Neural crest cell (in vitro differentiated cells): ENCODE measurements at regions not wholly inside any gene's neighbourhood (a gene's known extent, or its start where the extent isn't known, plus 50 kb on each side); places are given as distances from the start of the nearest gene placed in this dataset.
"Not testable (repeated sequence)": the region's sequence is repeated elsewhere in the genome, so short reads cannot be mapped to it uniquely, and the experiment has no call there.

ENCODE experiments used
- DNase-seq: peaks from one replicate; pipeline ENCODE4 v3.0.0; 2021; ENCODE audit warnings: low read depth, mixed read lengths, low spot score
- H3K27ac Mint-ChIP-seq: one replicate; pipeline ENCODE4 v1.8.0; 2021; ENCODE audit warnings: mild to moderate bottlenecking, mixed read lengths; ENCODE audit not compliant: unreplicated experiment
- H3K27me3 Mint-ChIP-seq: 2 replicates; pipeline ENCODE4 v1.8.0; 2021; ENCODE audit warnings: low read depth, mild to moderate bottlenecking, mixed read lengths
- H3K36me3 Mint-ChIP-seq: 2 replicates; pipeline ENCODE4 v1.8.0; 2021; ENCODE audit warnings: low read depth, mild to moderate bottlenecking, mixed read lengths
- H3K4me1 Mint-ChIP-seq: 2 replicates; pipeline ENCODE4 v1.8.0; 2021; ENCODE audit warnings: mixed read lengths
- H3K4me3 Mint-ChIP-seq: one replicate; pipeline ENCODE4 v1.8.0; 2021; ENCODE audit warnings: mild to moderate bottlenecking, mixed read lengths
- H3K9me3 Mint-ChIP-seq: 2 replicates; pipeline ENCODE4 v1.8.0; 2021; ENCODE audit warnings: mixed read lengths
- CTCF ChIP-seq: fragments of 200-600 bp; sonication (generic); conservative IDR thresholded peaks from 2 replicates; pipeline ENCODE4 v1.5.0; 2021; ENCODE audit warnings: antibody characterized with exemption, mild to moderate bottlenecking

DNA sequence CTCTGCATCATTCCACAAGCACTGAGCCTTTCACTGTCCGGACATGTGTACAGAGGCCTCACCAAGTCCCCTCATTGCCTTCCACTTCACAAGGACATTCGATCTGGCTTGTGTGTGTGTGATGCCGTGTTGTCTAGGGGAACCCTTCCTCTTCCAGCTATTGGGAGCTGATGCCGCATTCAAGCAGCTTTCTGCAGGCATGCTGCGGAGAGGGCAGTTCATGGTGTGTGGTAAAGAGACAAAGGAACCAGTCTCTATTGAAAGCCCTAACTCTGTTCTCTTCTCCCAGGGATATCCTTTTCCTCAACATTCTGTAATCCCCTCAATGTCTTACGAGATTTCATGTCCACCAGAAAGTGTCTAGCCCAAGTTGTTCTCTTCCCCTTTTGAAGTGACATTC, 141.6 kb downstream of the ALOX5 start:
- Mint-ChIP-seq H3K4me1 (peaks cover 31% of the 10 kb centered on the region), H3K27ac (peak overlapping the region; percentile 65), H3K4me3 (no peak overlapping the region), H3K27me3 (no peaks in the 10 kb centered on the region), H3K9me3 (no peaks in the 10 kb centered on the region), H3K36me3 (peaks cover 3% of the 10 kb centered on the region)
- no peak for DNase-seq
- no peak for TF ChIP-seq CTCF

DNA sequence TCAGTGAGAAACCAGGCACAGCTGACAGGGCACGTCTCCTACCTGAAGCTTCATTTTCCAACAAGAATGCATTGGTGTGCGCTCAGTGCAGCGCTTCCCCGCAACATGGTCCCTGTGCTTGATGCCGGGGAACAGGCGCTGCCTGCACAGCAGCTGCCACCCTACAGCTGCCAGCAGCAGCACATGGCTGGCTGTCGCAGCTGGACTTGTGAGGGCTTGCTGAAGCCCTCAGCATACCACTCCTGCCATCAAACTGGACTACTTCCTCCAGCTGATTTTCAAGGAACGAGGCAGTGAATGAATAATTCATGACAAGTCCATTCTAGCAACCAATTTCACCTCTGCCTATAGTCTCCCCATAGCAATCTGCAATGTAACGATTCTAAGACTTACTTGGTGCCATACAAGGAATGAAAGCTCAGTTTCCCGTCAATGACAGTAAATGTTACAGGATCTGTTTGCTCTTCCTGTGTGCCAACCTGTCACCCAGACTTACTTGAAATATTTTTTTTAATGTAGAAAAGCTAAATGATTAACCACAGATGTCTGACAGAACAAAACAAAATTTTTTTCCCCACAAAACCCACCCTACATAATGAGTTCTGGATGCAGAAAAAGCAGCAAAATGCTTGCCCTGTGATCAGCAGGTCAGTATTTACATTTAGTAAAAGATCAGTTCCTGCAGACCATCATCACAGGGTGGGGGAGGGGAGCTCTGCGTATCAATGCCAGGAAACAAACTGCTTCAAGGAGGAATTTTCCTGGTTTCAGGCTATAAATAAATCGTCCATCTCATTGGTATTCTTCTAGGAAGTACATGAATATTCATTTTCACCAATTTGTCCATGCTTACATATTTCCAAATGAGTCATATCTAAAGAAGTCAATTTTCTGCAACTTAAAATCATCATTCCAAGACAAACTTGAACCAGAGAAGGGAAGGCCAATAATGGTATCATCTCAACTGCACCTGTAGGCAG, 140.6 kb downstream of the ALOX5 start:
- H3K36me3 Mint-ChIP-seq = peaks cover 5% of the 10 kb centered on the region
- H3K4me3 Mint-ChIP-seq = peak overlapping the region; percentile 44
- TF ChIP-seq CTCF = no peak
- H3K4me1 Mint-ChIP-seq = peaks cover 31% of the 10 kb centered on the region
- H3K27ac Mint-ChIP-seq = peak overlapping the region; percentile 73
- DNase-seq = no peak
- no peaks in the 10 kb centered on the region for H3K27me3 Mint-ChIP-seq
- H3K9me3 Mint-ChIP-seq = no peaks in the 10 kb centered on the region

DNA sequence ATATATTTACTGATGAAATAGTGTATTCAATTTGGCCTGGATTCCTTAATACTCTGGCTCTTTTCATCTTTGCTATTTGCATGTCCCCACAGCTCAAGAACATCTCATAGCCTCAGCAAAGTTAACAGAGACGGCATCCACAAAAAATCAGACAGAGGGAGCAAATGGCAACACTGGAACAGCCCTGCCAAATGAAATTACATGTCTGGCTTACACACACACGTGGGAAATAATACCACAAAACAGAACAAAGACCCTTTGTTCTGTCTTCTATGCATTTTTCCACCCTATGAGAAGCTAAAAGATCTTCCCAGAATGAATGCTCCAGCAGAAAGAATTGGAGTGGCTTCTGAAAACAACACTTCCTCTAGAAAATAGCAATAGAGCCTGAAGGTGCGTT, 139.5 kb downstream of the ALOX5 start:
- no peak overlapping the region for H3K4me3 Mint-ChIP-seq
- H3K4me1 Mint-ChIP-seq = peaks cover 31% of the 10 kb centered on the region
- DNase-seq = no peak
- no peak for TF ChIP-seq CTCF
- H3K27me3 Mint-ChIP-seq = no peaks in the 10 kb centered on the region
- H3K27ac Mint-ChIP-seq = no peak overlapping the region
- peaks cover 5% of the 10 kb centered on the region for H3K36me3 Mint-ChIP-seq
- no peaks in the 10 kb centered on the region for H3K9me3 Mint-ChIP-seq

DNA sequence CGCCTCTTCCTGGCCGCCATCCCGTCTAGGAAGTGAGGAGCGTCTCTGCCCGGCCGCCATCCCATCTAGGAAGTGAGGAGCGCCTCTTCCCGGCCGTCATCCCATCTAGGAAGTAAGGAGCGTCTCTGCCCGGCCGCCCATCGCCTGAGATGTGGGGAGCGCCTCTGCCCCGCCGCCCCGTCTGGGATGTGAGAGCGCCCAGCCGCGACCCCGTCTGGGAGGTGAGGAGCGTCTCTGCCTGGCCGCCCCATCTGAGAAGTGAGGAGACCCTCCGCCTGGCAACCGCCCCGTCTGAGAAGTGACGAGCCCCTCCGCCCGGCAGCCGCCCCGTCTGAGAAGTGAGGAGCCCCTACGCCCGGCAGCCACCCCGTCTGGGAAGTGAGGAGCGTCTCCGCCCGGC, 137.9 kb downstream of the ALOX5 start:
- not testable (repeated sequence) for H3K4me3 Mint-ChIP-seq, H3K27ac Mint-ChIP-seq, H3K27me3 Mint-ChIP-seq, DNase-seq, H3K36me3 Mint-ChIP-seq, H3K9me3 Mint-ChIP-seq
- peaks cover 31% of the 10 kb centered on the region for H3K4me1 Mint-ChIP-seq

DNA sequence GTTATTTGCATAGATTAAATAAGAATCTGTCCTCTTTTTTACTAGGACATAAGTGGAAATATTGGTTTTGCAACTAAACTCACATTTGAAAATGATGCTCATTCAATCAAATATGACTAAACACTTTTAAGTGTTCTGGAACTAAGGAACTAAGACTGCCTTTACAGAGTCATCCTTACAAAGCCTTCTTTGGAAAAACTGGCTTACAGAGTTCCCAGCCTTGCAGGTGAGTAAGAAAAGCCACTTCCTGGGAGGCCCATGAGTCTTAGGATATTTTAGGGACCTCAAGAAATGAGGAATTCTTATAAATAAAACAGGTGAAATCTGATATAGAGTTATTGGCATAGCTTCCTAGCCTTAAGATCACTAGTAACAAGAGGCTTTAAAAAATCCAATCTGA, 135.5 kb downstream of the ALOX5 start:
- H3K27ac Mint-ChIP-seq = no peak overlapping the region
- no peak for DNase-seq
- no peak for TF ChIP-seq CTCF
- H3K27me3 Mint-ChIP-seq = no peaks in the 10 kb centered on the region
- peaks cover 5% of the 10 kb centered on the region for H3K36me3 Mint-ChIP-seq
- H3K4me3 Mint-ChIP-seq = no peak overlapping the region
- H3K9me3 Mint-ChIP-seq = no peaks in the 10 kb centered on the region
- peaks cover 14% of the 10 kb centered on the region for H3K4me1 Mint-ChIP-seq

GRCh38 chr10:45505311-45505710, 131.3 kb downstream of the ALOX5 start:
- H3K9me3 Mint-ChIP-seq = no peaks in the 10 kb centered on the region
- no peak overlapping the region for H3K4me3 Mint-ChIP-seq
- peaks cover 2% of the 10 kb centered on the region for H3K36me3 Mint-ChIP-seq
- H3K27me3 Mint-ChIP-seq = no peaks in the 10 kb centered on the region
- no peak for TF ChIP-seq CTCF
- no peak overlapping the region for H3K27ac Mint-ChIP-seq
- DNase-seq = no peak
- H3K4me1 Mint-ChIP-seq = no peaks in the 10 kb centered on the region
